Endodermal cell (in vitro differentiated cells): ENCODE measurements at regions not wholly inside any gene's neighbourhood (a gene's known extent, or its start where the extent isn't known, plus 50 kb on each side); places are given as distances from the start of the nearest gene placed in this dataset.

Experiments used
- DNase-seq: peaks from one replicate; pipeline ENCODE4 v3.0.0-alpha.2; 2017
- H3K27ac ChIP-seq: 2 replicates; pipeline ENCODE4 v1.5.1; 2013; ENCODE audit warnings: mild to moderate bottlenecking, low read depth, low read length, moderate library complexity
- H3K27me3 ChIP-seq: 2 replicates; pipeline ENCODE4 v1.6.1; 2013; ENCODE audit warnings: mild to moderate bottlenecking, low read length, moderate library complexity; ENCODE audit not compliant: insufficient read depth, control insufficient read depth, poor library complexity, severe bottlenecking
- H3K36me3 ChIP-seq: 2 replicates; pipeline ENCODE4 v1.7.0; 2013; ENCODE audit warnings: mild to moderate bottlenecking, low read length, moderate library complexity; ENCODE audit not compliant: control insufficient read depth, insufficient read depth
- H3K4me1 ChIP-seq: one replicate; pipeline ENCODE4 v1.7.0; 2013; ENCODE audit warnings: low read length; ENCODE audit not compliant: control insufficient read depth, insufficient read depth
- H3K4me3 ChIP-seq: 2 replicates; pipeline ENCODE4 v1.5.1; 2013; ENCODE audit warnings: mild to moderate bottlenecking, low read length, moderate library complexity
- H3K9ac ChIP-seq: 2 replicates; pipeline ENCODE4 v1.6.1; 2013; ENCODE audit warnings: mild to moderate bottlenecking, low read length, moderate library complexity; ENCODE audit not compliant: poor library complexity, severe bottlenecking; ENCODE audit errors: extremely low read depth
- H3K9me3 ChIP-seq: 2 replicates; pipeline ENCODE4 v1.6.1; 2013; ENCODE audit warnings: mild to moderate bottlenecking, low read length, moderate library complexity; ENCODE audit not compliant: control insufficient read depth
- H3K27ac Mint-ChIP-seq: 2 replicates; pipeline ENCODE4 v1.8.0; 2020; ENCODE audit warnings: mixed read lengths
- H3K27me3 Mint-ChIP-seq: 2 replicates; pipeline ENCODE4 v1.8.0; 2021; ENCODE audit warnings: mild to moderate bottlenecking, mixed read lengths; ENCODE audit not compliant: insufficient read depth
- H3K36me3 Mint-ChIP-seq: 2 replicates; pipeline ENCODE4 v1.8.0; 2020; ENCODE audit warnings: low read depth, mixed read lengths
- H3K4me1 Mint-ChIP-seq: 2 replicates; pipeline ENCODE4 v1.8.0; 2020; ENCODE audit warnings: mixed read lengths
- H3K4me3 Mint-ChIP-seq: 2 replicates; pipeline ENCODE4 v1.8.0; 2020; ENCODE audit warnings: mild to moderate bottlenecking, moderate library complexity, mixed read lengths
- H3K9me3 Mint-ChIP-seq: 2 replicates; pipeline ENCODE4 v1.8.0; 2020; ENCODE audit warnings: mild to moderate bottlenecking, mixed read lengths
- CTCF ChIP-seq: fragments of 200-600 bp; sonication (generic); conservative IDR thresholded peaks from 2 replicates; pipeline ENCODE4 v1.5.0; 2021; ENCODE audit warnings: antibody characterized with exemption, mild to moderate bottlenecking
- WGBS, 2 experiments: methylation state at CpG; one replicate each; pipeline versions ENCODE4 v1.1.5 to v1.1.7; 2013; ENCODE audit warnings: missing lambda C conversion rate in 2 of 2, mixed read lengths in 1 of 2; ENCODE audit not compliant: insufficient coverage in 1 of 2, insufficient read length in 1 of 2; 5-methylcytosine and 5-hydroxymethylcytosine counted together

GRCh38 chr10:128587689-128588088 is 461.5 kb upstream of the MKI67 start:
- H3K4me1 ChIP-seq: no peaks in the 10 kb centered on the region
- Mint-ChIP-seq H3K9me3 (peaks cover 6% of the 10 kb centered on the region), H3K36me3 (no peaks in the 10 kb centered on the region), H3K4me3 (no peak overlapping the region), H3K4me1 (no peaks in the 10 kb centered on the region), H3K27me3 (peaks cover 2% of the 10 kb centered on the region), H3K27ac (no peak overlapping the region)
- TF ChIP-seq CTCF: no peak
- H3K9ac ChIP-seq: no peak overlapping the region
- H3K4me3 ChIP-seq: no peak overlapping the region
- H3K27me3 ChIP-seq: no peaks in the 10 kb centered on the region
- 95 to 100% methylated on average over 1 to 3 of the region's 3 CpGs for WGBS, 2 experiments
- no peaks in the 10 kb centered on the region for H3K36me3 ChIP-seq
- DNase-seq: no peak
- no peaks in the 10 kb centered on the region for H3K9me3 ChIP-seq
- H3K27ac ChIP-seq: no peak overlapping the region

GRCh38 chr10:128588402-128588801 is 462.2 kb upstream of the MKI67 start:
- H3K9ac ChIP-seq: no peak overlapping the region
- H3K4me3 ChIP-seq: no peak overlapping the region
- H3K27ac ChIP-seq: no peak overlapping the region
- no peaks in the 10 kb centered on the region for H3K4me1 ChIP-seq
- H3K36me3 ChIP-seq: no peaks in the 10 kb centered on the region
- Mint-ChIP-seq H3K4me1 (no peaks in the 10 kb centered on the region), H3K27ac (no peak overlapping the region), H3K4me3 (no peak overlapping the region), H3K27me3 (peaks cover 2% of the 10 kb centered on the region), H3K9me3 (peaks cover 6% of the 10 kb centered on the region), H3K36me3 (no peaks in the 10 kb centered on the region)
- H3K9me3 ChIP-seq: no peaks in the 10 kb centered on the region
- no peaks in the 10 kb centered on the region for H3K27me3 ChIP-seq
- TF ChIP-seq CTCF: no peak
- DNase-seq: no peak

GRCh38 chr10:128594688-128595087 is 468.5 kb upstream of the MKI67 start:
- Mint-ChIP-seq H3K4me3 (no peak overlapping the region), H3K27ac (no peak overlapping the region), H3K36me3 (no peaks in the 10 kb centered on the region), H3K9me3 (peaks cover 9% of the 10 kb centered on the region), H3K4me1 (no peaks in the 10 kb centered on the region), H3K27me3 (peaks cover 4% of the 10 kb centered on the region)
- H3K27me3 ChIP-seq: no peaks in the 10 kb centered on the region
- H3K4me1 ChIP-seq: no peaks in the 10 kb centered on the region
- no peak overlapping the region for H3K9ac ChIP-seq
- H3K9me3 ChIP-seq: no peaks in the 10 kb centered on the region
- DNase-seq: no peak
- no peak for TF ChIP-seq CTCF
- H3K27ac ChIP-seq: no peak overlapping the region
- H3K4me3 ChIP-seq: no peak overlapping the region
- 100% methylated on average over 1 of the region's 1 CpG; no CpG with 5 or more reads in 1 of the 2 experiments for whole genome bisulfite sequencing, 2 experiments
- H3K36me3 ChIP-seq: no peaks in the 10 kb centered on the region
